Activated naive CD8-positive, alpha-beta T cell (primary cell): ENCODE measurements at regions not wholly inside any gene's neighbourhood (a gene's known extent, or its start where the extent isn't known, plus 50 kb on each side); places are given as distances from the start of the nearest gene placed in this dataset.
"Not testable (repeated sequence)": the region's sequence is repeated elsewhere in the genome, so short reads cannot be mapped to it uniquely, and the experiment has no call there.

Experiments
- H3K27ac Mint-ChIP-seq: one replicate; pipeline ENCODE4 v1.8.0; 2021; ENCODE audit warnings: mixed read lengths
- H3K27me3 Mint-ChIP-seq: one replicate; pipeline ENCODE4 v1.8.0; 2021; ENCODE audit warnings: mixed read lengths
- H3K36me3 Mint-ChIP-seq: one replicate; pipeline ENCODE4 v1.8.0; 2021; ENCODE audit warnings: mixed read lengths
- H3K4me1 Mint-ChIP-seq: one replicate; pipeline ENCODE4 v1.8.0; 2021; ENCODE audit warnings: low read depth, mixed read lengths
- H3K4me3 Mint-ChIP-seq: one replicate; pipeline ENCODE4 v1.8.0; 2021; ENCODE audit warnings: mild to moderate bottlenecking, mixed read lengths
- H3K9me3 Mint-ChIP-seq: one replicate; pipeline ENCODE4 v1.8.0; 2021; ENCODE audit warnings: low read depth, mixed read lengths

DNA sequence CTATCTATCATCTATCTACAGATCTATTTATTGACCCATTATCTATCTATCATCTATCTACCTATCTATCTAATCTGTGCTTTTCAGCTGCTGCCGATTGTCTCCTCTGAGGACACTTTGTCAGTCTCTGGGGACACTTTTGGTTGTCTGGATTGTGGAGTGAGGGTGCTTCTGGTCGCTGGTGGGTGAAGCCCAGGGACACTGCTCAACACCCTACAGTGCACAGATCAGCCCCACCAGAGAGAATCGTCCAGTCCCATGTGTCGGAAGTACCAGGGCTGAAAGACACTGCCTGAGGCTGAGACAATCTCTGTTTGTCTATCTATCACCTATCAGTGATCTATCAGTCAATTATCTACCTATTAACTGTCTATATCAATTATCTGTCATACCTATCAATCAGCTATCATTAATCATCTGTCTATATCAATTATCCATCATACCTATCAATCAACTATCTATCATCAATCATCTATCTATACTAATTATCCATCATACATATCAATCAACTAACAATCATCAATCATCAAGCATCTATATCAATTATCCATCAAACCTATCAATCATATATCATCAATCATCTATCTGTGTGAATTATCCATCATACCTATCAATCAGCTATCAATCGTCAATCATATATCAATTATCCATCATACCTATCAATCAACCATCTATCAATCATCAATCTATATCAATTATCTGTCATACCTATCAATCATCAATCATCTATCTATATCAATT, 70.0 kb upstream of the PPP2R3B start:
- no peak overlapping the region for H3K4me3 Mint-ChIP-seq
- H3K36me3 Mint-ChIP-seq: no peaks in the 10 kb centered on the region
- H3K27ac Mint-ChIP-seq: no peak overlapping the region
- H3K4me1 Mint-ChIP-seq: no peaks in the 10 kb centered on the region
- H3K9me3 Mint-ChIP-seq: no peaks in the 10 kb centered on the region
- H3K27me3 Mint-ChIP-seq: peaks cover 22% of the 10 kb centered on the region

DNA sequence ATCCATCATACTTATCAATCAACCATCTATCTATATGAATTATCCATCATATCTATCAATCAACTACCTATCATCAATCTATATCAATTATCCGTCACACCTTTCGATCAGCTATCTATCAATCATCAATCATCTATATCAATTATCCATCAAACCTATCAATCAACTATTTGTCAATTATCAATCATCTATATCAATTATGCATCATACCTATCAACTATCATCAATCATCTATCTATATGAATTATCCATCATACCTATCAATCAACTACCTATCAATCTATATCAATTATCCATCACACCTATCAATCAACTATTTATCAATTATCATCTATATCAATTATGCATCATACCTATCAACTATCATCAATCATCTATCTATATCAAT, 70.6 kb upstream of the PPP2R3B start:
- Mint-ChIP-seq H3K27ac (no peak overlapping the region), H3K27me3 (peaks cover 19% of the 10 kb centered on the region), H3K36me3 (no peaks in the 10 kb centered on the region), H3K9me3 (no peaks in the 10 kb centered on the region), H3K4me3 (no peak overlapping the region), H3K4me1 (no peaks in the 10 kb centered on the region)

DNA sequence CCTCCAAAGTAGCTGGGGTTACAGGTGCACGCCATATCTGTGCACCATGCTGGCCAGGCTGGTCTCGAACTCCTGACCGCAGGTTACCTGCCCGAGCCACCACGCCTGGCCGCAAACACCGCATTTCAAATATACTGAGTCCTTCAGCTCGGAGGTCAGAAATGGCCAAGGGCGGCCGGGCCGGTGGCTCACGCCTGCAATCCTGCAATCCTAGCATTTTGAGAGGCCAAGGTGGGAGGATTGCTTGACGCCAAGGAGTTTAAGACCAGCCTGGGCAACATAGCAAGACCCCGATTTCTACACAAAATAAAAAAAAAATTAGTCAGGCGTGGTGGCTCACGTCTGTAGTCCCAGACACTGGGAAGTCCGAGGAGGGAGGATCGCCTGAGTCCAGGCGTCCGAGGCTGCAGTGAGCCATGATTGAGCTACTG, 71.9 kb upstream of the PPP2R3B start:
- no peaks in the 10 kb centered on the region for H3K36me3 Mint-ChIP-seq
- H3K27ac Mint-ChIP-seq: no peak overlapping the region
- peaks cover 16% of the 10 kb centered on the region for H3K27me3 Mint-ChIP-seq
- no peaks in the 10 kb centered on the region for H3K9me3 Mint-ChIP-seq
- no peaks in the 10 kb centered on the region for H3K4me1 Mint-ChIP-seq
- H3K4me3 Mint-ChIP-seq: no peak overlapping the region

DNA sequence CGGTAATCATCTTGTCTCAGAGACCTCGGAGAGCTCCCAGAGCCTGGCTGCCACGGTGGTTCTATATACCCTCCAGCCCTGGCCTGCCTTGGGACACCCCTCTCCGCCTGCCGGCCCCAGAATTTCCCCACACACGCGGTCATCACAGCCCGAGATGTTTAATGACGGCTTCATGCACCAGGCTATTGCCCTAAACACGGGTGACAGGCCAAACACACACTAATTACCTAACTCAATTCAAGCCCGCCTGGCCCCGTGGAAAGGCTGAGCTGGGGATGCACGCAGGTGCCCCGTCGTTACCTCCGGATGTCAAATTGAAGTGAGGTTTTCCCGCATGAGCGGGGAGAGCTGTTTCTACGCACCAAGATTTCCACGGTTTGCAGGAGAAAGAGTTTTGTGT, 72.9 kb upstream of the PPP2R3B start:
- Mint-ChIP-seq H3K4me3 (no peak overlapping the region), H3K27me3 (peaks cover 16% of the 10 kb centered on the region), H3K36me3 (no peaks in the 10 kb centered on the region), H3K4me1 (no peaks in the 10 kb centered on the region), H3K9me3 (no peaks in the 10 kb centered on the region), H3K27ac (no peak overlapping the region)

DNA sequence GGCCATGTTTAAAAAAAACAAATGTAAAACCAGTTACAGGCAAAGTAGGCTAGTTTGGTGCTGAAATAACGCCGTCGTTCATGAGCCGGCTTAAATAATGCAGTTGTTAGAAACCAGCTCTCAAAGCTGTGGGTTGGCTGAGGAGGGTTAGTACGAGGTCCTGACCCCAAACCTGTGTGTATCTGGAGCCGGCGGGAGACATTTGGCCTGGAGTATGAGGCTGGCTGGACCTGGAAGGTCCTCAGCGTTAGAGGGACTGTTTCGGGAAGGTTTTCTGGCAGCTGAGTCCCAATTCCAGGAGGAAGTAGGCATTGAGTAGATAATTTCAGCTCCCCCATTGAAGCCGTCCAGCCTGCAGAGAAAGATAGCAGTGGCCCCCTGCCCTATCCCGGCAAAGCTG, 73.4 kb upstream of the PPP2R3B start:
- Mint-ChIP-seq H3K9me3 (no peaks in the 10 kb centered on the region), H3K27me3 (peaks cover 16% of the 10 kb centered on the region), H3K36me3 (no peaks in the 10 kb centered on the region), H3K27ac (no peak overlapping the region), H3K4me1 (no peaks in the 10 kb centered on the region), H3K4me3 (no peak overlapping the region)

DNA sequence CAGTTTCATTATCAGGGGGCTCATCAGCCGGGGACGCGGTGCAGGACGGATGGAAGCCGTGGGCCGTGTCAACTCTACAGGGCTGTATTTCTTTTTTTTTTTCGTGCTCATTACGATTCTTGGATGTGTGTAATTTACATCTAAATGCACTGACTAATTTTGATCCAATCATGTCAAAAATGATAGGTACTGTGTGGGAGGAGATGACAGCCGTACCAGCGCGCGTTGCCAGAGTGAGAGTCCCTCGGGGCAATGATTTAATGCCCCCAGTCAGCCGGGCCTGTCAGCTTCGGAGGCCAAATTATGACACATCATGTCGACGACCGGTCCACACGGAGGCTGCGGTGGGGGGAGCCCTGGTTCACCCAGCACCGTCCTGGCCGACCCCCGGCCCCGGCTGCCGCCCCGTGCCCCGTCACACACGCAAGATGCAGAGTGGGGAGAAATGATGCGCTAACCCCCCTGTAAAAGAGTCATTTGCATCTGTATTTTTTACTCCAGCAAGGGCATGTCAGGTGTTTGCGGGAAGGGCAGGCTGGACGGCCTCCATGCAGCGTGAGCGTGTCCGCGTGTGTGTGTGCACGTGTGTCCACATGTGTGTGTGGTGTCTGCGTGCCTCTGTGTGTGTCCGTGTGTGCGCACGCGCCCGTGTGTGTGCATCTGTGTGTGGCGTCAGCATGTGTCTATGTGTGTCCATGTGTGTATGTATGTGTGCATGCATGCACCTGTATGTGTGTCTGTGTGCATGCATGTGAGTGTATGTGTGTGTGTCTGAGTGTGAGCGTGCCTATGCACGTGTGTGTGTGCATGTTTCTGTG, 74.3 kb upstream of the PPP2R3B start:
- Mint-ChIP-seq H3K36me3 (no peaks in the 10 kb centered on the region), H3K4me3 (no peak overlapping the region), H3K27ac (no peak overlapping the region), H3K27me3 (peaks cover 12% of the 10 kb centered on the region), H3K9me3 (no peaks in the 10 kb centered on the region), H3K4me1 (no peaks in the 10 kb centered on the region)

DNA sequence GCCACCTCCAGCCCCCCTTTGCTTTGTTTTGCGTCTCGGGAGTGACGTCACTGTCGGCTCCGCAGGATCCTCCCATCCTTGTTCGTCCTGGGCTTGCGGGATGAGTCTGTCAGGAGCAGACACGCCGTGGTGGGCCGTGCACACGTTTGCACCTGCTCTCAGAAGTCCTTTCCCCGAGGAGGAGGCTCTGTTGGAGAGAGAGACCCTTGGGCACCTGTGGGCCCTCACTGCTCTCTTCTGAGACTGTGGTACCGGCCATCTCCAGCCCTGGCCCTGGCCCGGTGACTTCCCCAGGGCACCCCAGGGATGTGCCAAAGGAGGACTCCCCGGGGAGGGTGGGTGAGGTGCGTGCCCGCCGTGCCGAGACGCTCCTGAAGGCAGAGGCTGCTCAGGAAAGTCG, 76.1 kb upstream of the PPP2R3B start:
- Mint-ChIP-seq H3K27me3 (no peaks in the 10 kb centered on the region), H3K36me3 (no peaks in the 10 kb centered on the region), H3K4me3 (no peak overlapping the region), H3K9me3 (no peaks in the 10 kb centered on the region), H3K27ac (no peak overlapping the region), H3K4me1 (no peaks in the 10 kb centered on the region)

DNA sequence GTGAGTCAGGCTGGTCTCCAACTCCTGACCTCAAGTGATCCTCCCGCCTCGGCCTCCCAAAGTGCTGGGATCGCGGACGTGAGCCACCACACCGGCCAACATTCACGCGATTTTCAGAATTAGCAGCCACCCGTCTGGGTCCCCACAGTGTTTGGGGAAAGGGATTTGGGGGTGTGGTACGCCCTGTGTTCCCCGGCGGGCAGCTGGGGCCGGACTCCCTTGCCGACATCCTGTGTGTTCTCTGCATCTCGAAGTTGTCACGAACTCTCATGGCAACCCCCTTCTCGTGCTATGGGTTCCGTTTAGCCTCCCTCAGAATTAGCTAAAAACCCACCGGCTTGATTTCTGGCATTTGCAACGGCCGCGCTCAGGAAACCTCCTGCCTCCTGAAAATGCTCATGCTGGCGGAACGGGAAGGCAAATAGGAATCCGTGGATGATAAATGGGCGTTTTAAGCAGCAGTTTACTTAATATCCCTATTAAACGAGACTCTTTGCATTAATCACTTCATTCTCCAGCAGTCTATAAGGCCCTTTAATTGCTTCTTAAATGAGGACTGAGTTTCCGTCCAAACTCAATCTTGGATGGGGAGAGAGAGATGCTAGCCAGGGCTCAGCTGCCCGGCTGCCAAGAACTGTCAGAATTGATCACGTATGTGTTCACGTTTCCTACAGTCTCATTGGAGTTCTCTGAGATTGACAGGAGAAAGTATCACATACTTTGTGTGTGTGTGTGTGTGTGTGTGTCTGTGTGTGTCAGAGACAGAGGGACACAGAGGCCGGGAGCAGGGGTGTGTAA, 78.9 kb upstream of the PPP2R3B start:
- no peaks in the 10 kb centered on the region for H3K4me1 Mint-ChIP-seq

DNA sequence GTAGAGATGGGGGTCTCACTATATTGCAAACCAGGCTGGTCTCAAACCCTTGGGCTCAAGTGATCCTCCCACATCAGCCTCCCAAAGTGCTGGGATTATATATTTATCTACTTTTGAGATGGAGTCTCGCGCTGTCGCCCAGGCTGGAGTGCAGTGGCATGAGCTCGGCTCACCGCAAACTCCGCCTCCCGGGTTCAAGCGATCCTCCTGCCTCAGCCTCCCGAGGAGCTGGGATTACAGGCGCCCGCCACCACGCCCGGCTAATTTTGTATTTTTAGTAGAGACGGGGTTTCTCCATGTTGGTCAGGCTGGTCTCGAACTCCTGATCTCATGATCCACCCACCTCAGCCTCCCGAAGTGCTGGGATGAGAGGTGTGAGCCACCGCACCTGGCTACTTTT, 80.1 kb upstream of the PPP2R3B start:
- not testable (repeated sequence) for H3K4me3 Mint-ChIP-seq, H3K27me3 Mint-ChIP-seq, H3K36me3 Mint-ChIP-seq, H3K9me3 Mint-ChIP-seq, H3K27ac Mint-ChIP-seq, H3K4me1 Mint-ChIP-seq

More for the DNA sequence above, 78.9 kb upstream of the PPP2R3B start:
- Mint-ChIP-seq H3K9me3 (no peaks in the 10 kb centered on the region), H3K27ac (no peak overlapping the region), H3K4me3 (no peak overlapping the region), H3K27me3 (no peaks in the 10 kb centered on the region), H3K36me3 (no peaks in the 10 kb centered on the region)

DNA sequence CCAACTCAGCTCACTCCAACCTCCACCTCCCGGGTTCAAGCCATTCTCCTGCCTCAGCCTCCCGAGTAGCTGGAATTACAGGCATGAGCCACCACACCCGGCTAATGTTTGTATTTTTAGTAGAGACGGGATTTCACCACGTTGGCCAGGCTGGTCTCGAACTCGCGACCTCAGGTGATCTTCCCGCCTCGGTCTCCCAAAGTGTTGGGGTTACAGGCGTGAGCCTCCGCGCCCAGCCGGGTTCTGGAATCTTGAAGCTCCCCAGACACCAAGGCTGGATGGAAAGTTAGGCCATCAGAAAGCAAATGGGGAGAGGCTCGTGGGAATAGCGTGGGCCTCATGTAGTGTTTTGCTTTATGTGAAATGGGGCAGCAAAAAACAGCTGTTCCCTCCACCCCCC, 81.0 kb upstream of the PPP2R3B start:
- H3K4me3 Mint-ChIP-seq, H3K27ac Mint-ChIP-seq, H3K27me3 Mint-ChIP-seq, H3K36me3 Mint-ChIP-seq, H3K4me1 Mint-ChIP-seq, H3K9me3 Mint-ChIP-seq: not testable (repeated sequence)

DNA sequence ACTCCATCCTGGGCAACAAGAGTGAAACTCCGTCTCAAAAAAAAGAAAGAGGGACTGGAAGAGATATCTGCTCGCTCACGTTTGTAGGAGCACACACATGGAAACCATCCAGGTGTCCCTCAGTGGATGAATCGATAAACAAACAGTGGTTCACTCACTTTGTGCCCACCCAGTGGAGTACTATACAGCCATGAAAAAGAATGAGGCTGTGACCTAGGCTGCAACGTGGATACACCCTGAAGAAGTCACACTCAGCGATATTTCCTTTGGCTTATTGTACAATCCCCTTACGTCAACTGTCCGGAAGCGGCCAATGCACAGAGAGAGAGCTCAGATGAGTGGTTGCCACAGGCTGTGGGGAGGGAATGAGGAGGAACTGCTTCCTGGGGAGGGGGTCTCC, 82.3 kb upstream of the PPP2R3B start:
- Mint-ChIP-seq H3K27me3 (peaks cover 5% of the 10 kb centered on the region), H3K4me1 (no peaks in the 10 kb centered on the region), H3K36me3 (no peaks in the 10 kb centered on the region), H3K9me3 (peaks cover 4% of the 10 kb centered on the region), H3K27ac (no peak overlapping the region), H3K4me3 (no peak overlapping the region)

DNA sequence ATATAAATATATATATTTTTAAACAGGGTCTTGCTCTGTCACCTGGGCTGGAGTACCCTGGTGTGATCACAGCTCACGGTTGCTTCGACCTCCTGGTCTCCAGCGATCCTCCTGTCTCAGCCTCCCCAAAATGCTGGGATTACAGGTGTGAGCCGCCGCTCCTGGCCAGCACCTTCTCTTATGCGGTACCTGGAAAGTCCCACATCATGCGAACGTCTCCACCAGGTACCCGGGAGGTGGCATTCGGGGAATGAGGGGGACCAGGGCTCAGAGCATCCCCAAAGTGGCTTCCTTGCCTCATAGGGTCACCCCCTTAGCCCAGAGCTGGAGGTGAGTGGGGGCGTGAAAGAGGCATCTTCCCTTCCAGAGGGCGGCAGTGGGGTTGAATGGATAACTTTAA, 84.0 kb upstream of the PPP2R3B start:
- H3K27ac Mint-ChIP-seq: no peak overlapping the region
- peaks cover 4% of the 10 kb centered on the region for H3K9me3 Mint-ChIP-seq
- no peaks in the 10 kb centered on the region for H3K4me1 Mint-ChIP-seq
- no peak overlapping the region for H3K4me3 Mint-ChIP-seq
- no peaks in the 10 kb centered on the region for H3K36me3 Mint-ChIP-seq
- peaks cover 5% of the 10 kb centered on the region for H3K27me3 Mint-ChIP-seq

DNA sequence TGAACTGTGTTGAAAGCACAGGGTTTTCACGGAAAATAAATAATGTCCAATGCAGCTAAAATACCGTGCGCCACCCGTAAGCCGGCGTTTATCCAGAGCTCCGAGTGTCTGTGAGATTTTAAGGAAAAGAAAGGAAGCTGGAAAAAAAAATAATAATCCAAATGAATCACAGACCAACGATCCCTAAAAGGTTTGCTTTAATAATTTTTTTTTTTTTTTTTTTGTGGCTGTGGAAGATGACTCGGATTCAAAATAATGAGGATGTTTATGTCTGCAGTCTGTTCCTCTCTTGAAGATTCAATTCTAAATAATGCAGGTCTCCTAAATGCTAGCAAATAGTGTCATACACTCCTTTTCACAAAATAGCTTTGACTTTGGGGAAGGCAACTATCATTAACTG, 84.6 kb upstream of the PPP2R3B start:
- Mint-ChIP-seq H3K27me3 (peaks cover 5% of the 10 kb centered on the region), H3K9me3 (peaks cover 4% of the 10 kb centered on the region), H3K4me1 (no peaks in the 10 kb centered on the region), H3K36me3 (no peaks in the 10 kb centered on the region), H3K27ac (no peak overlapping the region), H3K4me3 (no peak overlapping the region)

DNA sequence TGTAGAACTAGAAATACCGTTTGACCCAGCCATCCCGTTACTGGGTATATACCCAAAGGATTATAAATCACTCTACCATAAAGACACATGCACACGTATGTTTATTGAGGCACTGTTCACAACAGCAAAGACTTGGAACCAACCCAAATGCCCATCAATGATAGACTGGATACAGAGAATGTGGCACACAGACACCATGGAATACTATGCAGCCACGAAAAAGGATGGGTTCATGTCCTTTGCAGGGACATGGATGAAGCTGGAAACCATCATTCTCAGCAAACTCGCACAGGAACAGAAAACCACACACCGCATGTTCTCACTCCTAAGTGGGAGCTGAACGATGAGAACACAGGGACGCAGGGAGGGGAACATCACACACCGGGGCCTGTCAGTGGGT, 85.6 kb upstream of the PPP2R3B start:
- H3K27me3 Mint-ChIP-seq, H3K9me3 Mint-ChIP-seq, H3K27ac Mint-ChIP-seq, H3K4me1 Mint-ChIP-seq, H3K4me3 Mint-ChIP-seq, H3K36me3 Mint-ChIP-seq: not testable (repeated sequence)
